Adrenal gland (tissue), 5 donors: ENCODE measurements at regions not wholly inside any gene's neighbourhood (a gene's known extent, or its start where the extent isn't known, plus 50 kb on each side); places are given as distances from the start of the nearest gene placed in this dataset.

Source experiments
- CTCF ChIP-seq, 6 experiments: fragments of 450-650 bp in 4 of 6; fragments of 200-600 bp in 2 of 6; sonication (generic) in 1 of 6; IDR thresholded peaks; 1 replicate in 5 of 6; 2 replicates in 1 of 6; pipeline versions ENCODE4 v1.5.1 to v1.8.0; 2016 to 2021; ENCODE audit warnings: antibody characterized with exemption in 6 of 6, mild to moderate bottlenecking in 2 of 6, moderate library complexity in 1 of 6
- POLR2A ChIP-seq, 2 donors: fragments of 450-650 bp; IDR thresholded peaks; one replicate each; pipeline ENCODE4 v1.6.1; 2017; ENCODE audit warnings: antibody characterized with exemption in 2 of 2, mild to moderate bottlenecking in 2 of 2, moderate library complexity in 1 of 2
- donor health status: DM: no; HTN: no; CAD: no.

DNA sequence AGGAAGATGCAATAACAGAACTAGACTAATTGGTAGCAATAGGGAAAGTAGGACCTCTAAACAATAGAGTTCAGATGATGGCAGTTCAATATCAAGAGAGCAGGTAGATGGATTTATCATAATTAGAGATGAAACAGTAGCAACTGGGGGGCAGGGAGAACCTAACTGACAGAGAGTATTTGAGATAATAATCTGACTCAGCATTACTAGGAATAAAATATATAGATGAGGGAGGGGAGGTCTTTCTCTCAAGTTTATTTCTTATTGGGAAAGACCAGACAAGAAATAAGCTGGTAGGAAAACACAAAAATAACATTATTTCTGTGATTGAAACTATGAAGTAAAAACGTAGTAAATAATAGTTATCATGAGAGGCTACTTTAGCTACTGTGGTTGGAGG, 1656.7 kb upstream of the B3GALT2 start:
- no peak for TF ChIP-seq CTCF (IDR thresholded peaks at IDR 0.05)
- no peak for TF ChIP-seq POLR2A (IDR thresholded peaks at IDR 0.05)
